Omental fat pad (tissue), 3 donors: ENCODE measurements at regions not wholly inside any gene's neighbourhood (a gene's known extent, or its start where the extent isn't known, plus 50 kb on each side); places are given as distances from the start of the nearest gene placed in this dataset.

ENCODE experiments used
- ATAC-seq: fragments of 150-250 bp; one replicate; pipeline ENCODE4 v1.9.1; 2016; ENCODE audit warnings: mild to moderate bottlenecking, moderate library complexity; ENCODE audit not compliant: low FRiP score
- DNase-seq: peaks from one replicate; pipeline ENCODE4 v3.0.0-alpha.2; 2019; ENCODE audit warnings: low spot score
- TF ChIP-seq, protein P1 (sequence below), 3 donors: fragments of 450-650 bp; IDR thresholded peaks; one replicate each; pipeline ENCODE4 v1.5.1; 2016 to 2017; ENCODE audit warnings: antibody characterized with exemption in 3 of 3, mild to moderate bottlenecking in 3 of 3, moderate library complexity in 2 of 3

- ATAC-seq, result no peak
- no peak for DNase-seq
These were observed 264.6 kb downstream of the ADGRD1 start for GRCh38 chr12:131218026-131218922.

GRCh38 chr12:131218923-131219669 lies 265.4 kb downstream of the ADGRD1 start:
- no peak for DNase-seq
- ATAC-seq, result no peak
- TF ChIP-seq, protein P1, sequence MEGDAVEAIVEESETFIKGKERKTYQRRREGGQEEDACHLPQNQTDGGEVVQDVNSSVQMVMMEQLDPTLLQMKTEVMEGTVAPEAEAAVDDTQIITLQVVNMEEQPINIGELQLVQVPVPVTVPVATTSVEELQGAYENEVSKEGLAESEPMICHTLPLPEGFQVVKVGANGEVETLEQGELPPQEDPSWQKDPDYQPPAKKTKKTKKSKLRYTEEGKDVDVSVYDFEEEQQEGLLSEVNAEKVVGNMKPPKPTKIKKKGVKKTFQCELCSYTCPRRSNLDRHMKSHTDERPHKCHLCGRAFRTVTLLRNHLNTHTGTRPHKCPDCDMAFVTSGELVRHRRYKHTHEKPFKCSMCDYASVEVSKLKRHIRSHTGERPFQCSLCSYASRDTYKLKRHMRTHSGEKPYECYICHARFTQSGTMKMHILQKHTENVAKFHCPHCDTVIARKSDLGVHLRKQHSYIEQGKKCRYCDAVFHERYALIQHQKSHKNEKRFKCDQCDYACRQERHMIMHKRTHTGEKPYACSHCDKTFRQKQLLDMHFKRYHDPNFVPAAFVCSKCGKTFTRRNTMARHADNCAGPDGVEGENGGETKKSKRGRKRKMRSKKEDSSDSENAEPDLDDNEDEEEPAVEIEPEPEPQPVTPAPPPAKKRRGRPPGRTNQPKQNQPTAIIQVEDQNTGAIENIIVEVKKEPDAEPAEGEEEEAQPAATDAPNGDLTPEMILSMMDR (IDR thresholded peaks at IDR 0.05), result no peak

More at GRCh38 chr12:131218026-131218922, 264.6 kb downstream of the ADGRD1 start:
- TF ChIP-seq, protein P1 (IDR thresholded peaks at IDR 0.05), result no peak

DNA sequence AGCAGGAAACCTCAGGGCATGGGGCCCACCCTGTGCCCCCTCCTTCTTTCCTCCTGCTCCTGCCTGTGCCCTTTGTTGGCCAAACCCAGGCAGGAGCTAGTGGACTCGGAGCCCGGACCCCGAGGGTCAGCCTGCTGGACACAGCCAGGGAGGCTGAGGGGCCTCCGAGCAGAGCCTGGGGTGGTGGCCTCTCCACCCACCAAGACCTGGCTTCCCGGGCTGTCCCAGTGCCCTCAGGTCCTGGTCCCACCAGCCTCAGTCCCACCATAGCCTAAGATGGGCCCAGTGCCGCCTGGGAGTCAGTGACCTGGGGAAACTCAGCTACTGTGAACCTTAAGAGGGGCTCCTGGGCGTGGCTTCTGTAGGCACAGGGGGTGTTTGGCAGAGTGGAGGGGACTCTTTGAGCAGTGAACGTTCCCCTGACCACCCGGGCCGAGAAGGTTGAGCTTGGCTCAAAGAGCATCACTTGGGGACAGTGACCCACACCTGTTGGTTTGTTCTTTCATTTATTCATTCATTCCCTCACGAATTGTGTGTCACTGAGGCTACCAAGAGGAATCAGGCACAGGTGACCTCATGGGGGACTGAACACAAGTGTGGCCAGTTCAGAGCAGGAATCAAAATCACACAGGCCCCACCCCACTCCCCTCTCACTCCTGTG lies 266.1 kb downstream of the ADGRD1 start:
- DNase-seq (no peak), ATAC-seq (no peak)

DNA sequence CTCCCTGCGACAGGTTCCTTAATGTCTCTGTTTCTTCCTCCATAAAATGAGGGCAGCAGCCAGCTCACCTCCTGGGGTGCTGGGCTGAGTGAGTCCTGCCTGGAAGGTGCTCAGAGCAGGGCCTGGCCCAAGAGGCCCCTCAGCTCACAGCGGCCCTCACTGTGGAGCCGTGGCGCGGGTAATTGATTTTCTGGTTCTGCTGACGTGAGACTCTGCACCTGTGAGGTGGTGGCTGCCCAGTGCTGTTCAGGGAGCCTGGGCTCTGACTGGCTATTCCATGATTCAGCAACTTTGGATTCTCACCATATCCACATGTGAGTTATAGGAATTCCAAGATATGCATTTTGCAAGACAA lies 266.6 kb downstream of the ADGRD1 start:
- ATAC-seq (no peak), DNase-seq (no peak)
- TF ChIP-seq, protein P1 (IDR thresholded peaks at IDR 0.05), result no peak

More for the DNA sequence above, 266.1 kb downstream of the ADGRD1 start:
- TF ChIP-seq, protein P1 (IDR thresholded peaks at IDR 0.05), result no peak

DNA sequence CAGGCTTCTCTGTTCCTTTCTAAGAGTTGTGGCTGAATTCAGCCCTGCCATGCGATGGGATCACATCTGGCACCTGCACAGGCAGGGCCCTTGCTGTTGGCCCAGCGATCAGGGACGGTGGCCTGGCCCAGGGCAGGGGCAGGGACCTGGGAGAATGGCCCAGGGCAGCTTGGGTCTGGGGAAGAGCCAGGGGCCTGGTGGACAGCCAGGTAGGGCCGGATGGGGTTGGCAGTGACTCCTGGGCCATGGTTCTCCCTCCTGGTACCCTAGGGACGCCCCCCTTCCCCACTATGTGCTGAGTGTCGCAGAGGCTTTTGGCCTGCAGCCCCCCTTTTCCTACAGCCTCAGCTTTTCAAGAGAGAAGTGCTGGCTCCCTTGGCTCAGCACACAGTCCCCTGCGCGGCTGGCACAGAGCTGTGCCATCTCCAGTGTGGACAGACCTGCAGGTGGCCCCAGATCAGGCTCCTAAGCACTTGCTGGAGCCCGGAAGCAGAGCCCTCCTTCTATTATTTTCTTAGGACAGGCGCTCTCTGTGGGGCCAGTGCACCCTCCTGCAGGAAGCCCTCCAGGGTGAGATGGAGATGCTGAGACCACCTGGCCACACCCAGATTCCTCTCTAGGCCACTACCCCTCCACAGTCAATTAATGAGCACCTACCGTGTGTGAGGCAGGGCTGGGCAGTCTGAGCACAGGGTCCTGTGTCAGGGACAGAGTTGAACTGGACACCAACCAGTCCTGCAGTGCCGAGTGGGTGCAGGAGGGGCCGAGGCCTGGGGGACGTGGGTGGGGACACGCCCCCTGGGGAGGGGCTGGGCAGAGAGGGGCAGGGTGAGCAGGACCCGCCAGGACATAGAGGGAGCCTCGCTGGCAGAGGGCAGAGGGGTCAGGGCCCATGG lies 267.6 kb downstream of the ADGRD1 start:
- no peak for ATAC-seq
- no peak for DNase-seq
- TF ChIP-seq, protein P1 (IDR thresholded peaks at IDR 0.05), result no peak

- TF ChIP-seq, protein P1 (IDR thresholded peaks at IDR 0.05), result no peak
- no peak for DNase-seq
- ATAC-seq, result no peak
These were observed 268.2 kb downstream of the ADGRD1 start for GRCh38 chr12:131221957-131222328.
